Stimulated activated CD4-positive, alpha-beta T cell treated with anti-CD3 and anti-CD28 coated beads, Interleukin-4, amount 100 ng/mL, for 48 hours (primary cell): ENCODE measurements at regions not wholly inside any gene's neighbourhood (a gene's known extent, or its start where the extent isn't known, plus 50 kb on each side); places are given as distances from the start of the nearest gene placed in this dataset.

Source experiments
- DNase-seq, 2 donors: peaks; one replicate each; pipeline ENCODE4 v3.0.0-alpha.2; 2020; ENCODE audit warnings: low read depth in 2 of 2

- no peak for DNase-seq
Observed at GRCh38 chr1:207971331-207972219, 60.6 kb upstream of the CD34 start.

GRCh38 chr1:207970329-207971233 is 59.7 kb upstream of the CD34 start:
- no peak for DNase-seq

- DNase-seq = no peak
Observed at GRCh38 chr1:207969528-207969927, 58.6 kb upstream of the CD34 start.

- no peak for DNase-seq
Observed at GRCh38 chr1:207968521-207969009, 57.6 kb upstream of the CD34 start.

GRCh38 chr1:207967703-207968102 is 56.8 kb upstream of the CD34 start:
- DNase-seq = no peak

GRCh38 chr1:207966521-207966920 is 55.6 kb upstream of the CD34 start:
- no peak for DNase-seq

- no peak for DNase-seq
Observed at GRCh38 chr1:207965392-207966387, 54.8 kb upstream of the CD34 start.

- DNase-seq = no peak
Observed at GRCh38 chr1:207964195-207964966, 53.5 kb upstream of the CD34 start.

GRCh38 chr1:207963427-207964194 is 52.7 kb upstream of the CD34 start:
- DNase-seq = peak; percentile 73 to 82

GRCh38 chr1:207962716-207963426 is 51.9 kb upstream of the CD34 start:
- no peak for DNase-seq
